Loucy (cell line): ENCODE measurements at regions not wholly inside any gene's neighbourhood (a gene's known extent, or its start where the extent isn't known, plus 50 kb on each side); places are given as distances from the start of the nearest gene placed in this dataset.

ENCODE experiments used
- EZH2phosphoT487 ChIP-seq: fragments of 200-600 bp; IDR thresholded peaks from 2 replicates; pipeline ENCODE4 v1.6.1; 2018; ENCODE audit warnings: antibody characterized with exemption, mild to moderate bottlenecking, moderate library complexity, borderline replicate concordance
- TF ChIP-seq, protein P1 (sequence below): fragments of 200-600 bp; sonication (generic); conservative IDR thresholded peaks from 2 replicates; pipeline ENCODE4 v1.5.1; 2014; ENCODE audit warnings: mild to moderate bottlenecking, antibody characterized with exemption, low read length

DNA sequence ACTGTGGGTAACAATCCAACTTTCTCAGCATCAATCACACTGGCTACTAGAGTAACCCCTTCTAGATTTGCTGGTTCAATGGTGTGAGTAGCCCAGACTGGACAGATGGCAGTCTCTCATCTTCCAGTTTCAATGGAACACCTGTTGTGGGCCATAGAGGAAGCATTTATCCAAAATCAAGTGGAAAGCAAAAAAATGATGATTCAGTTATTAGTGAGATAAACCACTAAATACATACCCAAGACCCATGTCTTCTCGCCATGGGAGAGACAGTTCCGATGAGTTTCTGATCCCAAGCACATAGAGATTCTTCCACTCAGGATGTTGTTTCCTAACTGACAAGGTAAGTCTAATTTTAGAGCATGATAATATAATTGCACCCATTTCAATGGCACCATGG lies 194.0 kb downstream of the IRS1 start:
- no peak for TF ChIP-seq EZH2phosphoT487
- TF ChIP-seq, protein P1, sequence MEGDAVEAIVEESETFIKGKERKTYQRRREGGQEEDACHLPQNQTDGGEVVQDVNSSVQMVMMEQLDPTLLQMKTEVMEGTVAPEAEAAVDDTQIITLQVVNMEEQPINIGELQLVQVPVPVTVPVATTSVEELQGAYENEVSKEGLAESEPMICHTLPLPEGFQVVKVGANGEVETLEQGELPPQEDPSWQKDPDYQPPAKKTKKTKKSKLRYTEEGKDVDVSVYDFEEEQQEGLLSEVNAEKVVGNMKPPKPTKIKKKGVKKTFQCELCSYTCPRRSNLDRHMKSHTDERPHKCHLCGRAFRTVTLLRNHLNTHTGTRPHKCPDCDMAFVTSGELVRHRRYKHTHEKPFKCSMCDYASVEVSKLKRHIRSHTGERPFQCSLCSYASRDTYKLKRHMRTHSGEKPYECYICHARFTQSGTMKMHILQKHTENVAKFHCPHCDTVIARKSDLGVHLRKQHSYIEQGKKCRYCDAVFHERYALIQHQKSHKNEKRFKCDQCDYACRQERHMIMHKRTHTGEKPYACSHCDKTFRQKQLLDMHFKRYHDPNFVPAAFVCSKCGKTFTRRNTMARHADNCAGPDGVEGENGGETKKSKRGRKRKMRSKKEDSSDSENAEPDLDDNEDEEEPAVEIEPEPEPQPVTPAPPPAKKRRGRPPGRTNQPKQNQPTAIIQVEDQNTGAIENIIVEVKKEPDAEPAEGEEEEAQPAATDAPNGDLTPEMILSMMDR = no peak
